ENCODE measurements at regions not wholly inside any gene's neighbourhood (a gene's known extent, or its start where the extent isn't known, plus 50 kb on each side); places are given as distances from the start of the nearest gene placed in this dataset.
"Not testable (repeated sequence)": the region's sequence is repeated elsewhere in the genome, so short reads cannot be mapped to it uniquely, and the experiment has no call there.

DNA sequence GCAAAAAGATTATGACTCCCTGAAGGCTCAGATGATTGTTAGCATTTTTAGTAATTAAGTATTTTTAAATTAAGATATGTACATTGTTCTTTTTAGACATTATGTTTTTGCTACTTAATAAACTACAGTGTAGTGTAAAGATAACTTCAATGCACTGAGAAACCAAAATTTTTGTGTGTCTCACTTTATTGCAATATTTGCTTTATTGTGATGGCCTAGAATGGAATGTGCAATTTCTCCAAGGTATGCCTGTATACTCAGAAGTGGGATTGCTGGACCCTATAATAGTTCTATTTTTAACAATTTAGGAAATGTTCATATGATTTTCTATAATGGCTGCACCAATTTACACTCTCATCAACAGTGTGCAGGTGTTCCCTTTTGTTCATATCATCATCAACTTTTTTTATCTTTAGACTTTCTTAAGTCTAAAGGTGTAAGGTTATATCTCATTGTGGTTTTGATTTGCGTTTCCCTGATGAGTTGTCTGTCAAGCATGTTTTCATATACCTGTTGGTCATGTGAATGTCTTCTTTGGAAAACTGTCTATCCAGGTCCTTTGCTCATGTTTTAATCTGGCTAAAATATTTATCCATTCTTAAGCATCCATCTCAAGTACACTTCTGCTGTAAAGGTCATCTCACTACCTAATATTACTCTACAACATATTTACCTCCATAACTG lies 1323.5 kb upstream of the LRRTM3 start:
- DNase-seq (ENCODE audit: low read depth, low spot score), result no peak

DNA sequence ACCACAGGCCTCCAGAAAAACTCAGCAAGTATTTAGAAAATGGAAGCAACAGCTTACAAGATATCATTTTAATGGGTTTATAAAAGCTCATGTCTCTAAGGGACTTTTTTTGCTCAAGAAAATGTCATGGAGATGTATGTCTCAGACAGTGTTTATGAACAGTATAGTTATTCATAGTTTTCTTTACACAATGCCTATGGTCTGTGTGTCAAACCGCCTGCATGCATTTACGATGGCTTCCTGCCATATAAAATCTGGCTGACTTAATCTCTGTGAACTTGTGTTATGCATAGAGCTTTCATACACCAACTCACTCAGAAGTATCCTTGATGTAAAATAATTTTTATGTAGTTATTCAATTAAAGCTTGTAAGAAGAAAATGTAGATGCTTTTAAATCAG lies 1314.2 kb upstream of the LRRTM3 start:
- DNase-seq (ENCODE audit: low read depth, low spot score), result no peak

DNA sequence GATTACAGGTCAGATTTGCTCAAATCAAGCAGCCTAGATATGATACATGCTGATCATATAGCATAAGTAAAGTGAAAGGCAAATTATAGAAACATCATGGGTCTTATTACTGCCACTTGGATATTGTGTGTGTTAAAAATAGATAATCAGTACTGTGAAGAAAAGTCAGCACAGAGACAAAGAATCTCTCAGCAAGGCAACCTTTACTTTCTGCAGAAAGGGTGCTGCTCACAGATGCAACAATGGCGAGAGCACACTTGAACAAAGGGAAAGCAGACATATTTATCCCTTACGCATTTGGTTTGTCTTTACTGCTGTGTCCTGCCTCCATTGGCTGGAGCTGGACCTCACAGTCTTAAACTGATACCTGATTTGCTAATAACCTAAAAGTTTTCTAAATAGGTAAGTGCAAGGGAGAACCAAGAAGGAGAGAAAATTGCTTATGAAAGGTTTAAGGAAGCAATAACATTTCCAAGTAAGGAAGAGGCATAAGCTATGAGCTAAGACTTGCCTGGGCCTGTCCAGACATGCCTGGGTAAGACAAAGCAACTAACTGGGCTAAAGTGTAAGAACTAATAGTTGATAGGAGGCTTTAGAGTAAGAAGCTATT lies 1310.8 kb upstream of the LRRTM3 start:
- no peak for DNase-seq (ENCODE audit: low read depth, low spot score)

DNA sequence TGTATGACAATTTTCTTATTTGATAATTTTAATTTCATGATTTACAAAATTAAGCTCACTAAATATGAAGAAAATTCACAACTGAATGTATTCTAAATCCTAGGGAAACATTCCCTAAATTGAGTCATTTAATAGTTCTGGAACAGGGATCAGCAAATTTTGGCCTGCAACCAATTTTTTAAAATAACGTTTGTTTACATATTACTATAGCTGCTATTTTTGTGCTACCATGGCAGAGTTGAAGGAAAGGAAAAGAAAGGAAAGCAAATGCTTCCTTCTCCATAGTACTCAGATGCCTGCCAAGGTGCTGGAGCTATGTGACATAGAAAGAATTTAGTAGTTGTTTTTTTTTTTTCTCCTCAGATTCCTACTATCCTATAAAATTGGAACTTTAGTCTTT lies 1307.7 kb upstream of the LRRTM3 start:
- DNase-seq (ENCODE audit: low read depth, low spot score), result no peak

DNA sequence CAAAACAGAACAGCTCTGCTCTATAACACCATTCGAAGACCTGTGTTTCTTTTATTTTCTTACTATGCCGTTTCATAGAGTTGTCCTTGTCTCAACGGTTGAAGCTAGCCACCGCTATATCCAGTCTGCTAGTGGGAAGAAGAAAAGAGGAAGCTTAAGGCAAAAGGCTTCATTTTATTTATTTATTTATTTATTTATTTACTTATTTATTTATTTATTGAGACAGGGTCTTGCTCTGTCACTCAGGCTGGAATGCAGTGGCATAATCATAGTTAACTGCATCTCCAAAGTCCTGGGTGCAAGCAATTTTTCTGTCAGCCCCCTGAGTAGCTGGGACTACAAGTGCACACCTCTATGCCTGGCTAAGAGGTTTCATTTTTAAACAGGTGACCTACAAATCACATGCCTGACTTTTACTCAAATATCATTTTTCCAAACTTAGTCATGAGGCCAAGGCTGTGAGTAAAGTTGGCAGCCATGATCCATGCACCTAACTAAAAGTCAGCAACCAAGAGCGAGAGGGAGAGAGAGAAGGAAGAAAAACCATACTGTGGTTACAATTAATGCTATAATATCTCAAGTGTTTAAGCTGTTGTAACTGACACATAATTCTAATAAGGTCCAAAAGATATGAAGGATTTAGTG lies 1305.3 kb upstream of the LRRTM3 start:
- no peak for DNase-seq (ENCODE audit: low read depth, low spot score)

DNA sequence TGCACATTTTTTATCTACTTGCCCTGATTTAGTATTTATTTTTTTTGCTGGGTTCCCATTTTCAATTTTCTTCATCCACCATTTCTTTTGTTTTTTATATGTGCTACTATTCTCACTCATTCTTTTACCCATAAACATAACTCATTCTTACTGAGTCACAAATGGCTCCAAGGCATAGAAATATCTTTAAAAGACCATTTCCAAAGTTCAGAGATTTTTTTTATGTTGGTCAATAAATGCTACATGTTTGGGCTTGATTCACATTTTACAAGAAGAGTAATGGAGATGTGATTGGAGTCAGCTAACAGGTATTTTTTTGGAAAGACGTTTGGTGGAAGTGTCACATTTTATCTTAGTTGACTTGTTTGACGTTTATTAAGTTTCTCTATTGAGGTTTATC lies 1303.2 kb upstream of the LRRTM3 start:
- no peak for DNase-seq (ENCODE audit: low read depth, low spot score)

DNA sequence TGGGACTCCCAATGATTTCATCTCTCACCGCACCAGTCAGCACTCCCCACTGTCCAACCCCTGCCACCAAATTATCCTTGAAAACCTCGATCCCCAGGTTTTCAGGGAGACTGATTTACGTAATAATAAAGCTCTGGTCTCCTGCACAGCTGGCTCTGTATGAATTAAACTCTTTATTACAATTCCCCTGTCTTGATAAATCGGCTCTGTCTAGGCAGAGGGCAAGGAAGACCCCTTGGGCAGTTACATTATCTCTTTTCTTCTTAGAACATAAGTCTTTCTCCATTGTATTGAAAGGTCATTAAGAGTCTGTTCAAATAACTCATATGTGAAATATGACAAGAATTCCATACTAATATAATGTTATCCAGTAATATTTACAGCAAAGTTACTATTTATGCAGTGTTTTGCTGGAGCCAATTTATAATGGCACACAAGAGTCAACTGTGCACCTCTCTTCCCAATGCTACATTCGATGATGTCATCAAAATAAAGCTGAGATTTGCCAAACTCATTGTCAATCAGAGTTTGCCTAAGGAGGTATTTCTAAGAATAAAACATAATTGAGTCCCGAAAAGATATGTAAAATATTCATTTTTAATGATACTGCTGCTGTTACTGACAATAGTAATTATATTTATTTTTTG lies 1297.2 kb upstream of the LRRTM3 start:
- no peak for DNase-seq (ENCODE audit: low read depth, low spot score)

DNA sequence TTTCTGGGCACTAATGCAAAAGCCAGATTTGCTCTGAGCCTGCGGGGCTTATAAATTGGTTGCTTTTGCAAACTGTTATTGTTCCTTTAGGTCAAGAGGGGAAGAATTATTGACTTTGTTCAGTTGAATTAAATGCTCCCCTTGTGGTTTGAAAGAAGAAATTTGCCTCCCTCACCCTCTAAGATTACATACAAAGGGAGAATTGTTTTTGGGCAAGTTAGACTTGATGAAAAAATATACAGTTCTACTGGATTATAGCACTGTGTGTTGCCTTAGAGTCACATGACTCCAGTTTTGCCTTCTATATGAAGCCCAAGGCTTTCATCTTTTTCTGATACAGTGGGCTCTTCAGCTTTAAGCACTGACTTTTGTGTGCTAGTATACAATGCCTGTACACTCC lies 1265.8 kb upstream of the LRRTM3 start:
- no peak for DNase-seq (ENCODE audit: low read depth, low spot score)

DNA sequence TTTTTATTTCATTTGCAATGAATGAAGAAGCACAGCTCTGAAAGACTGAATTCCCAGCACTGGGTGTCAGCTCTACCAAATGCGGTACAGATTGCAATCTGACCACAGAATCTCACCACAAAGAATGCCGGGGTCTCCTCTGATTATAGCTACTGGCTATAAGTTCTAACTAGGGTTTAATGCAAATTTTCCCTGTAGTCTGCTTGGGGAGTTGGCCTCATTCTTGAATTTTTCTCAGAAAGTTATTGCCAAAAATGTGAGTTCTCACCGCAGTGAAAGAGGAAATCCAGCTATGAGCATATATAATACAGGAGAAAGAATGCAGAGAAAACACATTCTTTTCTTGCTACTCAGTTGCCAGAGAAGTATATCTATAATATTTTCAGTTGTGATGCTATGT lies 1255.7 kb upstream of the LRRTM3 start:
- no peak for DNase-seq (ENCODE audit: low read depth, low spot score)

DNA sequence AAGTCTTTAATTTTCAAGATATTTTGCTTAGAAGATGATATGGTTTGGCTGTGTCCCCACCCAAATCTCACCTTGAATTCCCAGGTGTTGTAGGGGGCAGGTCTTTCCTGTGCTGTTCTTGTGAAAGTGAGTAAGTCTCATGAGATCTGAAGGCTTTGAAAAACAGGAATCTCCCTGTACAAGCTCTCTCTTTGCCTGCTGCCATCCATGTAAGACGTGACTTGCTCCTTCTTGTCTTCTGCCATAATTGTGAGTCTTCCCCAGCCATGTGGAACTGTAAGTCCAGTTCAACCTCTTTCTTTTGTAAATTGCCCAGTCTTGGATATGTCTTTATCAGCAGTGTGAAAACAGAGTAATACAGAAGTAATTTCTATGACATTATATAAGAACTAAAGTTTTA lies 1255.2 kb upstream of the LRRTM3 start:
- not testable (repeated sequence) for DNase-seq (ENCODE audit: low read depth, low spot score)

DNA sequence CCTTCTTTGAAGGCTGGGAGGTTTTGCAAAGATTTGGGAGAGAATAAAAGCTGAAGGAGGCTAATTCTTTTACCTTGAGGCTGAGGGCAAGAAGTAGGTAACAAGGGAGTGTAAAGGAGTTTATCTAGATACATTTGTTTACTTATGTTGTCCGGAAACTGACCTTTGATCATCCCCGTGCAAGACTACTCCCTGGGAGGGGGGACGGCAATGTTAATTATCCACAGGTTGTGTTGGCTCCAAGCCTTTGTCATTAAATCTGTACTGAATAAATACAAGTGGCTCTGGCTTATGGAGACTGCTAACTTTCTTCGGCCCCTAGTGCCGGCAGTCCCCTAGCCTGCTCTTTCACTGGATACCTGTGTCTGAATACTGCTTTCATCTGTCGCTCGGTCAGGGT lies 1250.6 kb upstream of the LRRTM3 start:
- no peak for DNase-seq (ENCODE audit: low read depth, low spot score)

DNA sequence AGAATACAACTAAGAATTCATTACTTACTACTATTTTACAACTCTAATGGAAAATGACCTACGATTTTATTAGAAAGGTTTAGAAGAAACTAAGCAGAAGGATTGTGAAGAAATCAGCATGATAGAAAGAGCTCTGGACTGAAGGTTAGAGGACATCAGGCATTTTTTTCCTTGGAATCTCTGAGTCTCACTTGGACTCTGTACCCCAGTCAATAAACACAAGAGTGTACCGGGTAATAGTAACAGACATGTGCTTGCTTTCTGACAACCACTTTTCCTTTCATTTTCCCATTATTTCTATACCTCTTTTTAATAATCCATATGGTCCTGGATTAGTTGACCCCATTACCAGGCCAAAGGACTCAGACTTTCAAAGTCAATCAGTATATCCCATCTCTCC lies 1240.9 kb upstream of the LRRTM3 start:
- DNase-seq (ENCODE audit: low read depth, low spot score), result no peak

DNA sequence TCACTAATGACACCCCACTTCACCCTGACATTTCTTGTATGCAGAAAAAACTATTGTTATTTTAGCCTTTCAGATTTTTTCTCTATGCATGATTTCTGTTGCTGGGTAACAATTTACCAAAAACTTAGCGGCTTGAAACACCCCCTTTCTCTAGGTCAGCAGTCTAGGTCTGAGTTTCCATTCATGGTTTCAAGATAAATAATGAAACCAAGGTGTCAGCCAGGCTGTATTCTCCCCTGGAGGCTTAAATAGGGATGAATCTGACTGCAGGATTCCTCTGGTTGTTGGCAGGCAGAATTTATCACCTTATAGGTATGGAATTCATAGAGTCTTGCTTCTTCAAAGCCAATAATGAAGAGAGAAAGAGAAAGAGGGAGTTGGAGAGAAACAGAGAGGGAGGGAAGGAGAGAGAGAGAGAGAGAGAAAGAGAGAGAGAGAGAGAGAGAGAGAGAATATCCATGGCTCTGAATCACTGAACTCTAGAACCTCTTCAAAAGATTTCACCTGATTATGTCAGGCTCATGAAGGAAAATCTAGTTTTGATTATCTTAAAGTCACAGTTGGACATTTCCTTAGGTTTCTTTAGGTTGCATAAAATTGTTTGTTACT lies 1224.6 kb upstream of the LRRTM3 start:
- no peak for DNase-seq (ENCODE audit: low read depth, low spot score)

DNA sequence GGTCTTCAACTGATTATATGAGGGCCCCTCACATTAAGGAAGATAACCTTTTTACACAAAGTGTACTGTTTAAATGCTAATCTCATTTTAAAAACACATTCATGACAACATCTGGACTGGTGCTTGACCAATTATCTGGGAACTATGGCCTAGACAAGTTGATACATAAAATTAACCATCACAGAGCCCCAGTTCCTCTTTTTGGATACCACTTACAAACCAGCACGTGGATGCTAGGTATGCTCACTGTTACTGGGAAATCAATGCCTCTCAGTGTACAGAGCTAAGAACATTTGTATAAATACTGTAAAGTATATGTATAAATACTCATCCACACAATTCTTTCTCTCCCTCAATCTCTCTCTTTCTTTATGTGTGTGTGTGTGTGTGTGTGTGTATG lies 1217.8 kb upstream of the LRRTM3 start:
- DNase-seq (ENCODE audit: low read depth, low spot score), result no peak

DNA sequence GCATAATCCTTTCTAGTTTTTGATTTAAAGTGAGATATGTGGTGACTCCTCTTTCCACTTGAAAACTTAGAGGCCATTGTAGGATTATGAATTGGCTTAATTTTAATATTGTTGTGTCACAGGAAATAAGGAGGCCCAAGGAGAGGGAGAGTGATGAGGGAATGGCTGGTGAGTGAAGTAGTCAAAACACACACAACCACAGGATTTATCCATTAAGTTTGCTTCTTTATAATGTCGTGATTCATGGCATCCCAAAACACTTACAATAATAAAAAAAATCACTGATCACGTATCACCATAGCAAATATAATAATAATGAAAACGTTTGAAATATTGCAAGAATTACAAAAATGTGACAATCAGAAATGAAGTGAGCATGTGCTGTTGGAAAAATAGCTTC lies 1215.5 kb upstream of the LRRTM3 start:
- no peak for DNase-seq (ENCODE audit: low read depth, low spot score)

DNA sequence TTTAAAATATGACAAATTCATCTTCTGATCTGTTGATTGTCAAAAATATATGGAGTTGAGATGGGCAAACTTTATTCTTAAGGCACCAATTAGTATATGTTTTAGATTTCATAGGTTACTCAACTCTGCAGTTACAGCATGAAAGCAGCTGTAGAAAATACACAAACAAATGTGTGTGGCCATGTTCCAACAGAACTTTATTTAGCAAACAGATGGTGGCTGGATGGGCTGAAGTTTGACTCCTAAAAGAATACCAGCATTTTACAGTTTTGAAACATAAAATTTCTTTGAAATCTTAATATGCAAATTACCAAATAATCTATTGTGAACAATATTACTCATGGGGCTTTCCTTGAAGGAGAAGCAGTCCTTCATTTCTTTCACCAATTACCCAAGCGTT lies 1206.0 kb upstream of the LRRTM3 start:
- DNase-seq (ENCODE audit: low read depth, low spot score), result no peak

DNA sequence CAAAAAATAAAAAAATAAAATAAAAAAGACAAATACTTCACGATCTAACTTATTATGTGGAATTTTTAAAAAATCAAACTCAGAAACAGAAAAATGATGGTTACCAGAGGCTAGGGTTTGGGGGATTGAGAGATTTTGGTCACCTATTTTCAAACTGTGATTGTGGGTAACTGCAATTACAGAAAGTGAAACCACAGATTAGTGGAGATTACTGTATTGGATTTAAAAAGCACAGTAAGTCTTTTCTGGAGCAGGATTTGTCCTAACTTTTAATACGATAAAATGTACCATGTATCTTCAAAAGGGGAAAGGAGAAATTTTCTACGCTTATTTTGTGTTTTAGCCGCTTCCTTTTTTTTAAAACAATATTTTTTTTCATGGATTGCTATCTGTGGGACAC lies 1204.9 kb upstream of the LRRTM3 start:
- no peak for DNase-seq (ENCODE audit: low read depth, low spot score)

DNA sequence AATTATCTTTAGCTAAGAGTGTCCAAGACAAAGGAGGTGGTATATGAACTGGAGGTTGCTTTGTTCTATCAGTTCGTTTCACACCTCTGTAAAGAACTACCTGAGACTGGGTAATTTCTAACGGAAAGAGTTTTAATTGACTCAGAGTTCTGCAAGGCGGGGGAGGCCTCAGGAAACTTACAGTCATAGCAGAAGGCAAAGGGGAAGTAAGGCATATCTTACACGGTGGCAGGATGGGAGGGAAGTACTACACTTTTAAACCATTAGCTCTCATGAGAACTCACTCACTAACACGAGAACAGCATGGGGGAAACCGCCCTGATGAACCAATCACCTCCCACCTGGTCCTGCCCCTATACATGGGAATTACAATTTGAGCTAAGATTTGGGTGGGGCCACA lies 1202.3 kb upstream of the LRRTM3 start:
- DNase-seq (ENCODE audit: low read depth, low spot score), result no peak

DNA sequence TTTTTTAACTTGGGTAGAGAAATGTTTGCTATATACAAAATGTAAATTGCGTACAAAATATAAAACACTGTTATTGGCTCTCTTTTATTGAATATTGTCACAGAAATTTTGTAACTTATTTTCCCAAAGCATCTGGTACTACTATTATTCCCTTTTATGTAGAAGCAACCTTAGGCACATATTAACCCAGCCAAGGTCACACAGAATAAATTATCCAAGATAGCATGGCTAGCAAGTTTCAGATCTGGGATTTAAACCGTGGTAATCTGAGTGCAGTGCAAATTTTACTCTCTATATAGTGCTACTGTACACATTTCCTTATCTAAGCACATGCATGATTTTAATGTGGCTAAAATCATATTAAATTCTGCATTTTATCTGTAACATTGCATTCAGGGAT lies 1190.5 kb upstream of the LRRTM3 start:
- DNase-seq (ENCODE audit: low read depth, low spot score), result no peak

DNA sequence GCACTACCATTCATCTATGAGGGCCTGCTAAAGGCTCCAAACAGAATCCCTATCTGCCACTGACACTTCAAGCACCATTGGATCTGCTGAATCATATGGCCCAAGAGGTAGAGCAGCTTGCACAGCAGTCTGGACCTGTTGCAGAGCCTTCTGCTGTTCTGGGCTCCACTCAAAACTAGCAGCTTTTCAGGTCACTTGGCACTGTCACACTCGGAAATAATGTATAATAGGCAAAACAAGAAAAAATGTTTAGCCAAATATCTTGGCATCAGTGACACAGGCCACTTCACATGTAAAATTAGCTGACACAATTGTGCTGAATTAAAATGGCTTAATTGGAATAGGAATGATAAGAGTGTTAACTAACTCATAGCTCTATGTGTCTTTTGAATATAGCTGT lies 1182.9 kb upstream of the LRRTM3 start:
- no peak for DNase-seq (ENCODE audit: low read depth, low spot score)

DNA sequence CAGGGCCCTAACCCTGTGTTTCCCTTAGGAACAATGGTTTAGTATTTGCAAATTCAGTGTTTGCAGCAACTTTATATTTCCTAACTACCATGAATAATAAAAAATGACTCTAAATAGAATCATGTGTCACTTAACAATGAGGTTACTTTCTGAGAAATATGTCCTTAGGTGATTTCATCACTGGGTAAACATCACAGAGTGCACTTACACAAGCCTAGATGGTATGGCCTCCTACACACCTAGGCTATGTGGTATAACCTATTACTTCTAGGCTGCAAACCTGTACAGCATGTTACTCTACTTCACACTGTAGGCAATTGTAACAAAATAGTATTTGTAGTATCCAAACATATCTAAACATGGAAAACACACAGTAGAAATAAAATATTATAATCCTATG lies 1174.6 kb upstream of the LRRTM3 start:
- DNase-seq (ENCODE audit: low read depth, low spot score), result no peak

DNA sequence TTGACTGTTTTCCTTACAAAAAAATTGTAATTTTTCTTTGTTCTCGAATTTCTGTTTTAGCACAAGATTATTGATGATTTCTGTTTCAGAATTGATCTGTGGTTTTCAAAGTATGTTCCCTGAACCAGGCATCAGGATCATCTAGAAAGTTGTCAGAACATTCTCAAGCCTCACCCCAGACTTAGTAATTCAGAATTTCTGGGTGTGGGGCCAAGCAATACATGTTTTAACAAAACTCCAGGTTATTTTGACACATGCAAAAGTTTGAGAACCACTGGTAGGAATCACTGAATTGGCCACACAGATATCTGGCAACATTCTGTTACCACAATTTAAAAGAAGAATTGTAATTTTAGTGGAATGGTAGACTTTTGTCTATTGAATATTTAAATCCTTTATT lies 1173.9 kb upstream of the LRRTM3 start:
- DNase-seq (ENCODE audit: low read depth, low spot score), result no peak

DNA sequence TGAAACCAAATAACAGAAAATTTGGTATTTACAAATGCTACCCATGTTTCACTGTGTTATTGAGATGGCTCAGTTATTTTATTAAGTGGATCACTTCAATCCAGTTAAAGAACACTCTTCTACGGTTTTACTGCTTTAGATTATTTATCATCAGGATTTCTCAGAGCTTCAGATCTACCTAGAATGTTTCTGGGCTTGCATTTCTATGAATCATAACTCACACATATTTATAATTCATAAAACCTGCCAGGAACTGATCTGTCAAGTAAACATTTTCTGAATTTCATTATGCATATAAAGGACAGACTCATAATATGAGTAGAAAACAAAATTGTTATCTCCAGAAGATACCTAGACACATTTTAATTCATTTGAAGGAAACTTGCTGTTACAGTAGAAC lies 1172.3 kb upstream of the LRRTM3 start:
- DNase-seq (ENCODE audit: low read depth, low spot score), result no peak

All from iPS DF 19.7 (cell line).